ENCODE measurements at regions not wholly inside any gene's neighbourhood (a gene's known extent, or its start where the extent isn't known, plus 50 kb on each side); places are given as distances from the start of the nearest gene placed in this dataset.

DNA sequence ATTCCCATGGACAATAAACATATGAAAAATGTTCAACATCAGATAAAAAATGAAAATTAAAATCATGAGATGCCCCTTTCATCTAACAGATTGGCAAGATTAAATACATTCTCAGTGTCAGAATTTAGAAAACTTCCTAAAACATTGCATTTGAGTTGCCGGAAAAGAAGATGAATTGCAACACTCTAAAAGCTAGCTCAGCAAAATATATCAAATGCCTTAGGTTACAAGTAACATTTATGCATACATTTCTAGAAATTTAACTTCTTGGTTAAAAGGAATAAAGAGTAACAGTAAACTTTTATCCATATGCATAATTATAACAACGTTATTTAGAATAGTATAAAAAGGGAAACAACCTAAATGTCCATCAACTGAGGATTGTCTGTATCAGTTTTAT lies 239.0 kb downstream of the PMP22 start:
- Histone ChIP-seq H3K79me1 (ENCODE audit: low read length) (no peaks in the 10 kb centered on the region), H3K36me3 (ENCODE audit: control insufficient read depth in 1 of 2, insufficient read depth in 2 of 2, low read length in 2 of 2) (no peaks in the 10 kb centered on the region), H4K12ac (ENCODE audit: low read depth, low read length) (no peak overlapping the region), H3K27me3 (ENCODE audit: insufficient read depth, low read length) (no peaks in the 10 kb centered on the region), H4K91ac (ENCODE audit: low read depth, low read length) (no peak overlapping the region), H4K8ac (ENCODE audit: low read depth, low read length) (no peak overlapping the region), H3K27ac (ENCODE audit: low read depth, low read length) (no peak overlapping the region), H3K9me3 (ENCODE audit: insufficient read depth, low read depth, low read length) (no peaks in the 10 kb centered on the region), H3K9ac (ENCODE audit: low read length) (no peak overlapping the region), H3K18ac (ENCODE audit: low read length) (no peak overlapping the region), H2BK5ac (ENCODE audit: low read depth, low read length, poor library complexity) (no peak overlapping the region), H3K4me3 (ENCODE audit: low read depth, low read length) (no peak overlapping the region), H3K4ac (ENCODE audit: low read depth, low read length) (no peak overlapping the region), H2BK12ac (ENCODE audit: low read length) (no peak overlapping the region), H2AFZ (ENCODE audit: insufficient read depth, low read length, poor library complexity) (no peak overlapping the region), H2BK120ac (ENCODE audit: insufficient read depth, low read length, poor library complexity) (no peak overlapping the region), H3K14ac (ENCODE audit: low read length) (no peak overlapping the region), H2AK5ac (ENCODE audit: low read length) (no peak overlapping the region), H3K4me2 (ENCODE audit: low read length) (no peak overlapping the region), H3K4me1 (ENCODE audit: control insufficient read depth in 1 of 2, insufficient read depth in 2 of 2, low read length in 2 of 2) (peaks cover 3 to 5% of the 10 kb centered on the region in 2 experiments), H3K79me2 (ENCODE audit: control insufficient read depth, insufficient read depth, low read length, poor library complexity) (no peaks in the 10 kb centered on the region), H3K23ac (ENCODE audit: low read length) (no peak overlapping the region)
- no CpG with 5 or more reads among the region's 2 CpGs for WGBS (ENCODE audit: extremely low coverage, insufficient coverage, insufficient read length)
- no peak for DNase-seq

DNA sequence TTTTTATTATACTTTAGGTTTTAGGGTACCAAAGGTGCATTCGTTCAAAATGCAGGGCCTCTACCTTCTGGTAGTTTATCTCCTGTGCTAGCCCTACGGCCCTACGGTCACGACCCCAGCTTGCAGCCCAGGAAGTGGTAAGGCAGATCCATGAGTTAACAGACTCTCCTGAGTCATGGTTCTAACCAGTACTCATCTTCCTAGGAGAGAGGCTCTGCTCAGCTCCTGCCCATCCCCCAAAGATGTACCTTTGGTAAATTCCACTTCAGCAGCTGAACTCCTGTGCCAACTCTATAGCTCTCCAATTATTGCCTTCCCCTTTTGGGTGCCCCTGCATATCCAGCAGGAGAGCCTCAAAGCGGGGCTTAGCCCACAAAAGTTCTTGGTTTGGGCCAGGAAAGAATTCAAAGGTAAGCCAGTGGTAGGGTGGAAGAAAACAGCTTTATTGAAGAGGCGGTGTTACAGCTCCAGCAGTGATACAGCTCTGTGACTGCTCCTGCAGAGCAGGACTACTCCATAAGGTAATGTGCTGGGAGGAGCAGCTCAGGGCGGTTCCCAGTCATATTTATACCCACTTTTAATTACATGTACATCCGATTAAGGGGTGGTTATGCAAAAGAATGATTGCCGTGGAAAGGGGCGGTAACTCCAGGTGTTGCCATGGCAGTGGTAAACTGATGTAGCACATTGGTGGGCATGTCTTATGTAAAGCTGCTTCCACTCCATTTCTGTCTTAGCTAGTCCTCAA lies 241.4 kb downstream of the PMP22 start:
- no peaks in the 10 kb centered on the region for H3K27me3 ChIP-seq (ENCODE audit: insufficient read depth, low read length)
- no peak overlapping the region for H4K12ac ChIP-seq (ENCODE audit: low read depth, low read length)
- no peak overlapping the region for H3K4ac ChIP-seq (ENCODE audit: low read depth, low read length)
- H3K4me1 ChIP-seq (ENCODE audit: control insufficient read depth in 1 of 2, insufficient read depth in 2 of 2, low read length in 2 of 2) = peaks cover 3 to 5% of the 10 kb centered on the region in 2 experiments
- no peak overlapping the region for H4K91ac ChIP-seq (ENCODE audit: low read depth, low read length)
- no peak overlapping the region for H2BK120ac ChIP-seq (ENCODE audit: insufficient read depth, low read length, poor library complexity)
- no peak overlapping the region for H3K18ac ChIP-seq (ENCODE audit: low read length)
- no peaks in the 10 kb centered on the region for H3K36me3 ChIP-seq (ENCODE audit: control insufficient read depth in 1 of 2, insufficient read depth in 2 of 2, low read length in 2 of 2)
- no peak overlapping the region for H4K8ac ChIP-seq (ENCODE audit: low read depth, low read length)
- H2AFZ ChIP-seq (ENCODE audit: insufficient read depth, low read length, poor library complexity) = no peak overlapping the region
- no CpG with 5 or more reads among the region's 10 CpGs for WGBS (ENCODE audit: extremely low coverage, insufficient coverage, insufficient read length)
- H3K79me2 ChIP-seq (ENCODE audit: control insufficient read depth, insufficient read depth, low read length, poor library complexity) = no peaks in the 10 kb centered on the region
- H3K9ac ChIP-seq (ENCODE audit: low read length) = no peak overlapping the region
- H3K79me1 ChIP-seq (ENCODE audit: low read length) = no peaks in the 10 kb centered on the region
- H3K27ac ChIP-seq (ENCODE audit: low read depth, low read length) = no peak overlapping the region
- H2BK12ac ChIP-seq (ENCODE audit: low read length) = no peak overlapping the region
- no peak overlapping the region for H3K4me3 ChIP-seq (ENCODE audit: low read depth, low read length)
- no peak for DNase-seq
- no peak overlapping the region for H2AK5ac ChIP-seq (ENCODE audit: low read length)
- no peak overlapping the region for H3K23ac ChIP-seq (ENCODE audit: low read length)
- H3K4me2 ChIP-seq (ENCODE audit: low read length) = no peak overlapping the region
- no peak overlapping the region for H2BK5ac ChIP-seq (ENCODE audit: low read depth, low read length, poor library complexity)
- H3K14ac ChIP-seq (ENCODE audit: low read length) = no peak overlapping the region
- no peaks in the 10 kb centered on the region for H3K9me3 ChIP-seq (ENCODE audit: insufficient read depth, low read depth, low read length)

DNA sequence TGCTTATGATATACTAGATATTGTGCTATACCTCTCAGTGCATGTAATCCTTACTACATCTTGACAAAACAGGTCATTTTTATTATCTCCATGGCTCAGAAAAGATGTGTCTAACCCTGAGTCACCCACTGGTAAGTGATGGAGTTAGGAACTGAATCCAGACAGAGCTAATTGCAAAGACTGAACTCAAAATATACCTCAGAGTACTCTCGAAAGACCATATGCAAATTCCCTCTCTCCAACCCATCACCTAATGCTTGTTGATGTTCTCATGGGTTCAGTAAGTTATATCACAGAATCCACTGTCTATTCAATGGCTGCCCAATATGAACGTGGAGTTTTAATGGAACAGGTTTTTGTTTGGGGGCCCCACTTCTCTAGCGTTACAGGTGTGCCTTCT lies 246.0 kb downstream of the PMP22 start:
- no peak overlapping the region for H3K14ac ChIP-seq (ENCODE audit: low read length)
- no peak overlapping the region for H4K91ac ChIP-seq (ENCODE audit: low read depth, low read length)
- no peak overlapping the region for H4K12ac ChIP-seq (ENCODE audit: low read depth, low read length)
- no peaks in the 10 kb centered on the region for H3K79me1 ChIP-seq (ENCODE audit: low read length)
- H3K27me3 ChIP-seq (ENCODE audit: insufficient read depth, low read length) = no peaks in the 10 kb centered on the region
- no peak overlapping the region for H4K8ac ChIP-seq (ENCODE audit: low read depth, low read length)
- H2BK120ac ChIP-seq (ENCODE audit: insufficient read depth, low read length, poor library complexity) = no peak overlapping the region
- H2AFZ ChIP-seq (ENCODE audit: insufficient read depth, low read length, poor library complexity) = no peak overlapping the region
- no peak overlapping the region for H2AK5ac ChIP-seq (ENCODE audit: low read length)
- no peaks in the 10 kb centered on the region for H3K36me3 ChIP-seq (ENCODE audit: control insufficient read depth in 1 of 2, insufficient read depth in 2 of 2, low read length in 2 of 2)
- no peak overlapping the region for H3K27ac ChIP-seq (ENCODE audit: low read depth, low read length)
- no CpG with 5 or more reads among the region's 3 CpGs for WGBS (ENCODE audit: extremely low coverage, insufficient coverage, insufficient read length)
- no peak overlapping the region for H3K4ac ChIP-seq (ENCODE audit: low read depth, low read length)
- H3K23ac ChIP-seq (ENCODE audit: low read length) = no peak overlapping the region
- no peak overlapping the region for H2BK5ac ChIP-seq (ENCODE audit: low read depth, low read length, poor library complexity)
- H2BK12ac ChIP-seq (ENCODE audit: low read length) = no peak overlapping the region
- H3K9ac ChIP-seq (ENCODE audit: low read length) = no peak overlapping the region
- no peak overlapping the region for H3K4me2 ChIP-seq (ENCODE audit: low read length)
- H3K4me1 ChIP-seq (ENCODE audit: control insufficient read depth in 1 of 2, insufficient read depth in 2 of 2, low read length in 2 of 2) = peaks cover 3 to 12% of the 10 kb centered on the region in 2 experiments
- H3K9me3 ChIP-seq (ENCODE audit: insufficient read depth, low read depth, low read length) = no peaks in the 10 kb centered on the region
- no peak for DNase-seq
- no peaks in the 10 kb centered on the region for H3K79me2 ChIP-seq (ENCODE audit: control insufficient read depth, insufficient read depth, low read length, poor library complexity)
- no peak overlapping the region for H3K18ac ChIP-seq (ENCODE audit: low read length)
- H3K4me3 ChIP-seq (ENCODE audit: low read depth, low read length) = no peak overlapping the region

DNA sequence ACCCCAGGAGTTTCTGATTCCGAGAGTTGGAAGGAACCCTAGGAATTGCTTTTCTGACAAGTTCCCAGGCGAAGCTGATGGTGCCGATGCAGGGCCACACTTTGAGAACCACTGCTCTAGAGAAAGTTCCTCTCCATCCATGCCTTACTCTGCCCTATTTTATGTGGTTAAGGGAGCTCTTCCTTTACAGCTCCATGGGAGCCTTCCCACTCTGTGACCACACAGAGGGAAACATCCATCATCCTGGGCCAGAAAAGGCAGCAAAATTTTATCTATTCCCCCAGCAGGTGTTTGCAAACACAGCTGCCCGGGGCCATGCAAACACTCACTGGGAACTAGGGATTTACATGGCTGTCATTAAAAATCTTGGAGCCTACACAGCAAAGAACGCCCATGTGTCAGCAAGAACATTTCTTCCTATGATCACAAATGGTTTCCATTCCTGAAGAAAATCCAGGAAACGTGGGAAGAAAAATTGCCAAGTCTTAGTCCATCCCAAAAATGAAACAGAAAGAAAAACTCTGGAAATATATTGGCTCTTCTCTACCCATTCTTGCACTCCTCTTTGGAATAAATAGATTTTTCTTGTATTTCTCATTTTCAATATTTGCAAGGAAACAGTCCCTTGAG lies 252.7 kb downstream of the PMP22 start:
- no CpG with 5 or more reads among the region's 6 CpGs for WGBS (ENCODE audit: extremely low coverage, insufficient coverage, insufficient read length)
- Histone ChIP-seq H3K79me2 (ENCODE audit: control insufficient read depth, insufficient read depth, low read length, poor library complexity) (no peaks in the 10 kb centered on the region), H3K4ac (ENCODE audit: low read depth, low read length) (no peak overlapping the region), H3K23ac (ENCODE audit: low read length) (no peak overlapping the region), H3K27me3 (ENCODE audit: insufficient read depth, low read length) (no peaks in the 10 kb centered on the region), H3K4me2 (ENCODE audit: low read length) (no peak overlapping the region), H3K18ac (ENCODE audit: low read length) (no peak overlapping the region), H3K36me3 (ENCODE audit: control insufficient read depth in 1 of 2, insufficient read depth in 2 of 2, low read length in 2 of 2) (no peaks in the 10 kb centered on the region), H4K12ac (ENCODE audit: low read depth, low read length) (no peak overlapping the region), H3K27ac (ENCODE audit: low read depth, low read length) (no peak overlapping the region), H2BK120ac (ENCODE audit: insufficient read depth, low read length, poor library complexity) (no peak overlapping the region), H3K14ac (ENCODE audit: low read length) (no peak overlapping the region), H2AK5ac (ENCODE audit: low read length) (no peak overlapping the region), H3K4me1 (ENCODE audit: control insufficient read depth in 1 of 2, insufficient read depth in 2 of 2, low read length in 2 of 2) (peaks cover 0 to 2% of the 10 kb centered on the region in 2 experiments), H3K79me1 (ENCODE audit: low read length) (no peaks in the 10 kb centered on the region), H4K8ac (ENCODE audit: low read depth, low read length) (no peak overlapping the region), H2BK5ac (ENCODE audit: low read depth, low read length, poor library complexity) (no peak overlapping the region), H3K9ac (ENCODE audit: low read length) (no peak overlapping the region), H2AFZ (ENCODE audit: insufficient read depth, low read length, poor library complexity) (no peak overlapping the region), H2BK12ac (ENCODE audit: low read length) (no peak overlapping the region), H3K9me3 (ENCODE audit: insufficient read depth, low read depth, low read length) (no peaks in the 10 kb centered on the region), H4K91ac (ENCODE audit: low read depth, low read length) (no peak overlapping the region), H3K4me3 (ENCODE audit: low read depth, low read length) (no peak overlapping the region)
- no peak for DNase-seq
